ENCODE measurements at regions not wholly inside any gene's neighbourhood (a gene's known extent, or its start where the extent isn't known, plus 50 kb on each side); places are given as distances from the start of the nearest gene placed in this dataset.
"Not testable (repeated sequence)": the region's sequence is repeated elsewhere in the genome, so short reads cannot be mapped to it uniquely, and the experiment has no call there.

GRCh38 chr5:100341485-100341884 is 193.7 kb upstream of the FAM174A start:
- not testable (repeated sequence) for TF ChIP-seq CTCF (conservative IDR thresholded peaks at IDR 0.05); ZFX (IDR thresholded peaks at IDR 0.05)

Measured in C4-2B (cell line).